ENCODE measurements at regions not wholly inside any gene's neighbourhood (a gene's known extent, or its start where the extent isn't known, plus 50 kb on each side); places are given as distances from the start of the nearest gene placed in this dataset.
"Not testable (repeated sequence)": the region's sequence is repeated elsewhere in the genome, so short reads cannot be mapped to it uniquely, and the experiment has no call there.

- DNase-seq = no peak
Observed at GRCh38 chr3:139095803-139096466, 51.2 kb upstream of the PRR23C start.

GRCh38 chr3:139096670-139097069 lies 52.0 kb upstream of the PRR23C start:
- no peak for DNase-seq

GRCh38 chr3:139098391-139098790 lies 53.7 kb upstream of the PRR23C start:
- no peak for DNase-seq

GRCh38 chr3:139099968-139100817 lies 55.5 kb upstream of the PRR23C start:
- no peak for DNase-seq

- no peak for DNase-seq
Observed at GRCh38 chr3:139100821-139101220, 56.1 kb upstream of the PRR23C start.

GRCh38 chr3:139101396-139101795 lies 56.7 kb upstream of the PRR23C start:
- DNase-seq = peak; percentile 31

GRCh38 chr3:139103484-139103883 lies 58.8 kb upstream of the PRR23C start:
- no peak for DNase-seq

- peak; percentile 0 for DNase-seq
Observed at GRCh38 chr3:139104062-139104461, 59.4 kb upstream of the PRR23C start.

GRCh38 chr3:139105154-139105702 lies 60.5 kb upstream of the PRR23C start:
- no peak for DNase-seq

- no peak for DNase-seq
Observed at GRCh38 chr3:139106013-139106932, 61.6 kb upstream of the PRR23C start.

- DNase-seq = no peak
Observed at GRCh38 chr3:139107424-139108252, 62.9 kb upstream of the PRR23C start.

- no peak for DNase-seq
Observed at GRCh38 chr3:139108253-139108969, 63.7 kb upstream of the PRR23C start.

GRCh38 chr3:139109271-139109670 lies 64.6 kb upstream of the PRR23C start:
- DNase-seq = no peak

- DNase-seq = no peak
Observed at GRCh38 chr3:139110072-139110830, 65.6 kb upstream of the PRR23C start.

GRCh38 chr3:139110929-139111328 lies 66.2 kb upstream of the PRR23C start:
- DNase-seq = not testable (repeated sequence)

GRCh38 chr3:139111392-139112229 lies 66.9 kb upstream of the PRR23C start:
- DNase-seq = peak; percentile 55

GRCh38 chr3:139112230-139112558 lies 67.5 kb upstream of the PRR23C start:
- DNase-seq = no peak

- no peak for DNase-seq
Observed at GRCh38 chr3:139113231-139113992, 68.7 kb upstream of the PRR23C start.

GRCh38 chr3:139113993-139114375 lies 69.3 kb upstream of the PRR23C start:
- DNase-seq = peak; percentile 6

Data from NCI-H69 (cell line).